NCI-H146 treated with DMSO at 0.1 percent for 48 hours (cell line): ENCODE measurements at regions not wholly inside any gene's neighbourhood (a gene's known extent, or its start where the extent isn't known, plus 50 kb on each side); places are given as distances from the start of the nearest gene placed in this dataset.
"Not testable (repeated sequence)": the region's sequence is repeated elsewhere in the genome, so short reads cannot be mapped to it uniquely, and the experiment has no call there.

ENCODE experiments used
- DNase-seq: peaks from one replicate; lab custom pipeline; 2025; ENCODE audit not compliant: unreplicated experiment; lab: John Stamatoyannopoulos, UW

GRCh38 chr22:15772337-15772736 lies 82.5 kb downstream of the POTEH start:
- DNase-seq: not testable (repeated sequence)

- not testable (repeated sequence) for DNase-seq
Measured at GRCh38 chr22:15775118-15775517, 85.3 kb downstream of the POTEH start.

GRCh38 chr22:15775670-15776669 lies 86.1 kb downstream of the POTEH start:
- peak; percentile 37 for DNase-seq

GRCh38 chr22:15776727-15777126 lies 86.9 kb downstream of the POTEH start:
- DNase-seq: not testable (repeated sequence)

GRCh38 chr22:15777150-15777549 lies 87.3 kb downstream of the POTEH start:
- DNase-seq: not testable (repeated sequence)

- not testable (repeated sequence) for DNase-seq
Measured at GRCh38 chr22:15777557-15777956, 87.7 kb downstream of the POTEH start.

- DNase-seq: not testable (repeated sequence)
Measured at GRCh38 chr22:15778366-15778765, 88.5 kb downstream of the POTEH start.

GRCh38 chr22:15781652-15782051 lies 91.8 kb downstream of the POTEH start:
- DNase-seq: not testable (repeated sequence)

- DNase-seq: not testable (repeated sequence)
Measured at GRCh38 chr22:15782933-15783332, 93.1 kb downstream of the POTEH start.

GRCh38 chr22:15784383-15785085 lies 94.7 kb downstream of the POTEH start:
- DNase-seq: not testable (repeated sequence)

GRCh38 chr22:15786942-15787733 lies 97.3 kb downstream of the POTEH start:
- DNase-seq: not testable (repeated sequence)

- DNase-seq: not testable (repeated sequence)
Measured at GRCh38 chr22:15791557-15791956, 101.7 kb downstream of the POTEH start.

- DNase-seq: not testable (repeated sequence)
Measured at GRCh38 chr22:15799935-15800334, 110.1 kb downstream of the POTEH start.

GRCh38 chr22:15811141-15811540 lies 121.3 kb downstream of the POTEH start:
- not testable (repeated sequence) for DNase-seq

GRCh38 chr22:15815783-15816182 lies 126.0 kb downstream of the POTEH start:
- DNase-seq: not testable (repeated sequence)

- DNase-seq: not testable (repeated sequence)
Measured at GRCh38 chr22:15816470-15816869, 126.6 kb downstream of the POTEH start.

GRCh38 chr22:15817264-15817663 lies 127.4 kb downstream of the POTEH start:
- DNase-seq: not testable (repeated sequence)

- not testable (repeated sequence) for DNase-seq
Measured at GRCh38 chr22:15819886-15820285, 130.1 kb downstream of the POTEH start.

- DNase-seq: not testable (repeated sequence)
Measured at GRCh38 chr22:15821088-15821487, 131.3 kb downstream of the POTEH start.

- DNase-seq: not testable (repeated sequence)
Measured at GRCh38 chr22:15822001-15822400, 132.2 kb downstream of the POTEH start.

- not testable (repeated sequence) for DNase-seq
Measured at GRCh38 chr22:15823178-15823577, 133.4 kb downstream of the POTEH start.
